HG02973 (cell line): ENCODE measurements at regions not wholly inside any gene's neighbourhood (a gene's known extent, or its start where the extent isn't known, plus 50 kb on each side); places are given as distances from the start of the nearest gene placed in this dataset.

Source experiments
- ATAC-seq: cut with Tn5 transposase; IDR thresholded peaks from one replicate; pipeline ENCODE4 v1.9.1; 2021; ENCODE audit warnings: moderate library complexity; ENCODE audit not compliant: unreplicated experiment

DNA sequence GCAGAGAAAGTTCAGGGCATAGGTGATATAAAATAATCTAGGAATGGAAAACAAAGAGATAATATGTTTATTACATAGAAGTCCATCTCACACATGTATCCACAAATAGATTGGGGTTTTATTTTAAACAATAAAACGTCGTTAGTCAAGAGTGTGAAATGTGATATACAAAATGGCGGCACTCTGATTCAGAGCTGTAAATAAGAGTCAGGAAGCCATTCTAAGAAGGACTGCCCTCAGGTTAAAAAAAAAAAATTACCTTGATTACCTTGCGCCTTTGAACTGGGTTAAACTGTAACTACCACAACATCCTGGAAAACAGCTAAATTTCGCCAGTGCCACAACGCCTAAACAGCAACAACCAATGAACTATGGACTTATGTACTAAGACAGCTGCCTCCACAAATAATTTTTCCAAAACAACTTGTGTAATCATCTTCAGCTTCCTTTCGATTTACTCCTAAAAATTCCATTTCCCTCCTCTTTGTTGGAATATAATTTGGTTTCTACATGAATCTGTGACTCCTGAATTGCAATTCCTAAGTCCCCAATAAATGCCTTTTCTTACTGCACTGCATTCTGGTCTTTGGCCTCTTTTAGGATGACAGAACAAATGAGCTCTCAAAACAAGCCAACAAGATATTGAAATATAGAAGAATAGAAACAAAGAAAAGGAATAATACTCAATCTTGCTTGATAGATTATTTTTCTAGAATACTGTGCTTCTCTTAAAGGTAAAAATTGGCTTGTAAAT lies 1019.5 kb upstream of the MAP3K7 start:
- ATAC-seq: no peak

DNA sequence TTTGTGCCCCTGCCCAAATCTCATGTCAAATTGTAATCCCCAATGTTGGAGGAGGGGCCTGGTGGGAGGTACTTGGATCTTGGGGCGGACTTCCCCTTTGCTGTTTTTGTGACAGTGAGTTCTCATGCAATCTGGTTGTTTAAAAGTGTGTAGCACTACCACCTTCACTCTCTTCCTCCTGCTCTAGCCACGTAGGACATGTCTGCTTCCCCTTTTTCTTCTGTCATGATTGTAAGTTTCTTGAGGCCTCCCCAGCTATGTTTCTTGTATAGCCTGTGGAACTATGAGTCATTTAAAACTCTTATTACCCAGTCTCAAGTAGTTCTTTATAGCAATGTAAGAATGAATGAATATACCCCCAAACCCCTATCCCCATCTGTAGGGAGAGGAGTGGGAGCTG lies 1013.7 kb upstream of the MAP3K7 start:
- ATAC-seq: no peak

DNA sequence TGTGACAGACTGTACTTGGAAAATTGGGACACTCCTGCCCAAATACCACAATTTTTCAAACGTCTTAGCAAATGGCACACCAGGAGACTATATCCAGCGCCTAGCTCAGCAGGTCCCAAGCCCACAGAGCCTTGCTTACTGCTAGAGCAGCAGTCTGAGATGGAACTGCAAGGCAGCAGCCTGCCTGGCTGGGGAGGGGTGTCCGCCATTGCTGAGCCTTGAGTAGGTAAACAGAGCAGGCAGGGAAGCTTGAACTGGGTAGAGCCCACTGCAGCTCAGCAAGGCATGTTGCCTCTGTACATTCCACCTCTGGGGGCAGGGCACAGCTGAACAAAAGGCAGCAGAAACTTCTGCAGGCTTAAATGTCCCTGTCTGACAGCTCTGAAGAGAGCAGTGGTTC lies 1003.3 kb upstream of the MAP3K7 start:
- ATAC-seq: no peak

DNA sequence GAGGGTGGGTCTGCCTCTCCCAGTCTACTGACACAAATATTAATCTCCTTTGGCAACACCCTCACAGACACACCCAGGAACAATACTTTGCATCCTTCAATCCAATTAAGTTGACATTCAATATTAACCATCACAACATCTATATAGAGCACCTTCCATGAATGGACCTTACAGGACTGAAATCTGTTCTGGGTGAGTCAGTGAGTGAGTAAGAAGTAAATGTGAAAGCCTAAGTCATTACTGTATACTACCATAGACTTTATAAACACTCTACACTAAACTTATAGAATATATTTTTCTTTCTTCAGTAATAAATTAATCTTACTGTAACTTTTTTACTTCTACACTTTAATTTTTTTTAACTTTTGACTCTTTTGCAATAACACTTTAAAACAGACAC lies 993.8 kb upstream of the MAP3K7 start:
- no peak for ATAC-seq

DNA sequence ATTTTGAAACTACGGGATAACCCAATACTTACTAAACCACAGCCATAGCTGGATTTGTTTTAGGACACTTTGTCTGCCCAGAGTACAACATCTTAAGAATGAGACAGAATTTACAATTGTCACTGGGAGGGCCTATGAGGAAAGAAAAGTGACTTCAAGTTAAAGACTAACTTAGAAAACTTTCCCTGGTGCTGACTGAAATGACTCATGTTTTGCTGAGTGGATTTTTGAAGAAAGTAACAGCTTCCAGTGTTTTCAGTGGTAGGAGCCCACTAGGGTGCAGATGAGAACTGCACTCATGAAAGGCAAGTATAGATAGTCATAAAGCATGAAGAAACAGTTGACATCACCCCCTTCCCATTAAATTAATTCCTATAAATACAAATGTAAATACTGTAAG lies 988.2 kb upstream of the MAP3K7 start:
- peak; percentile 77 for ATAC-seq

DNA sequence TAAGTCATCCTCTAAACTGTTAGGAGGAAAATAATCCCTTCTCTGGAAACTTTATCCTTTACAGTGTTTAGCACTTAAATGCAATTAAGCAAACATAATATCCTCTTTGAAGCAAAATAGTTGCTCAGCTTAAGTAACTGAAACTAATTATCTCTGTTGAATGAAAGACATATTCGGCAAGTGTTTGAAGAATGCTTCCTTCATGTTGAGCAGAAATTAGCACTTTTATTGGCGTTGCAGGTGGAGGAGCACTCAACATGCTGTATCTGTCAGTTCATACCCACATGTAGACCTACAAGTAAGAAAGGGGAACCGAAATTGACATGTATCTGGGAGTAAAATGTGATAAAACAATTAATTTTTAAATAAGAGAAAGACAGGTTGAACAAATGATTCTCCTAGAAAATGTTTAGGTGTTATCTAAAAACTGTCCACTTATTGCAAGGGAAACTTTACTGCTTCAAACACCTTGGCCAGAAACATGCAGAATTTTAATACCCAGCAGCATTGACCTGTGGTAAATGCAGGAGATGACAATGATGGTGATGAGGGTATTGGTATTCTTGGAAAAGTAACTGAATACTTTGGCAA lies 987.0 kb upstream of the MAP3K7 start:
- no peak for ATAC-seq

DNA sequence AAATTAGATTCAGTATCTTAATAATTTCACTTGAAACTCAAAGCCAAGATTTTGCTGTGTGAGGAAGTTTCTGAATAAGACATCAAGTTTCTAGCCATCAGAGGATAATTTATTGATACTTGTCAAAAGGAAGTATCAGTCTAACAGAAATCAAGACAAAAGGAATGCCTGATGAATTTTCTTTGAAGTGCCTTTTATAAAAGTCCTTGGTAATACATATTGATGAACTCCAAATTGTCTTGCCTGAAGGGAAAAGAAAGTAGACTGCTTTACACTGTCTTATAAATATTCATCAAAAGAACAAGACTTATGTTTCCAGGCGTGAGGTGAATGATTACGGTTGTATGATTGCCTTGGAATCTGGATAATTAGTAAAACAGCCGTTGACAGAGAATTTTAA lies 986.0 kb upstream of the MAP3K7 start:
- ATAC-seq: no peak

DNA sequence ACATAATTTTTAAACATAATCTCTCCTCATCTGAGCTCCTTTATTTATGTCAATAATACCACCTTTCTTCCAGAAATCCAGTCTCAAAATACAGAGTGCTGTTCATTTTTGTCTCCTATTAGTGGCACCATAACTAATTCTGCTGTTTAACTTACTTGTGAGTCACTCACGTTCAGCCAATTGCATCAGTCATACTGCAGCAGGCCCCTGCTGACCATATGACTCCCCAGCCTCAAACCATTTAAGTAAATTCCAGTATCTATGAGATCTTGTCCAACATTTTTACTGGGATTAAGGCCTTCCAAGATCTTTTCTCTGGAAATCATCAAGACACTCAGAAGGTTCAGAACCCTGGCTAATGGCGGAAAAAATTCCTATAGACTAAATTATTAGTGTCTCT lies 982.2 kb upstream of the MAP3K7 start:
- ATAC-seq: no peak

DNA sequence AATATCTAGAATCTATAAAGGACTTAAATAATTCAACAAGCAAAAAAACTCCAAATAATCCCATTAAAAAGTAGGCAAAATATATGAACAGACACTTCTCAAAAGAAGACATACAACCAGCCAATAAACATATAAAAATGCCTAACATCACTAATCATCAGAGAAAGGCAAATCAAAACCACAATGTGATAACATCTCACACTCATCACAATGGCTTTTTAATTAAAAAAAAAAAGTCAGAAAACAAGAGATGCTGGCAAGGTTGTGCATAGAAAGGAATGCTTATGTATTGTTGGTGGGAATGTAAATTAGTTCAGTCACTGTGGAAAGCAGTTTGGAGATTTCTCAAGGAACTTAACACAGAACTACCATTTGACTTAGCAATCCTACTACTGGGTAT lies 979.6 kb upstream of the MAP3K7 start:
- ATAC-seq: no peak

DNA sequence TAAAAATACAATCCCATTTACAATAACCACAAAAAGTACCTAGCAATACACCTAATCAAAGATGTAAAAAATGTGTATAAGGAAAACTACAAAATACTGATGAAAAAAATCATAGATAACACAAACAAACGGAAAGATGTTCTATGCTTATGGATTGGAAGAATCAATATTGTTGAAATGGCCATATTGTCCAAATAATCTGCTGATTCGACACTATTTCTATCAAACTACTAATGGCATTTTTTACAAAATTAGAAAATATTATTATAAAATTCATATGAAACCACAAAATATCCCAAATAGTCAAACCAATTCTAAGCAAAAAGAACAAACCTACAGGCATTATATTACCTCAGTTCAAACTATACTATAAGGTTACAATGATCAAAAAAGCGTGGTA lies 978.3 kb upstream of the MAP3K7 start:
- ATAC-seq: no peak

DNA sequence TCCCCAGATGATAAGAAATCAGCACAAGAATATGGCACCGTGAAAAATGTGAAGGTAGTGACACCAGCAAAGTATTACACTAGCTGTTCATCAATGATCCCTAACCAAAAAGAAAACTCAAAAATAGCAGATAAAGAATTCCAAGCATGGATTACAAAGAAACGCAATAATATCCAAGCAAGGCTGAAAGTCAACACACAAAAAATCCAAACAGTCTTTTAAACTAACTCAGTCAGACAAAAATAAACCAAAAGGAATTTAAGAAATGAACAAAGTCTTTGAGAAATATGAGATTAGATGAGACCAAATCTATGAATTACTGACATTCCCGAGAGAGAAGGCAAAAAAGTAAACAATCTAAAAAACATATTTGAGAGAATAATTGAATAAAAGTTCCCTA lies 976.1 kb upstream of the MAP3K7 start:
- ATAC-seq: no peak

DNA sequence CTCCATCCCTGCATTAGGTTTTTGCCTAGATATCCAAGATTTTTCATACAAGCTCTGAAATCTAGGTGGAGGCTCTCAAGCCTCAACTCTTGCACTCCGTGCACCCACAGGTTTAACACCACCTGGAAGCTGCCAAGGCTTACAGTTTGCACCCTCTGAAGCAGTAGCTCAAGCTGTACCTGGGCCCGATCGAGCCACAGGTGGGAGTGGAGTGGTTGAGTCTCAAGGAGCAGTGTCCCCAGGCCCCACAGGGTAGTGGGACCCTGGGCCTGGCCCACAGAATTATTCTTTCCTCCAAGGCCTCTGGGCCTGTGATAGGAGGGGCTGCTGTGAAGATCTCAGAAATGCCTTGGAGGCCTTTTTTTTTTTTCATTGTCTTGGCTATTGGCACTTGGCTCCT lies 973.5 kb upstream of the MAP3K7 start:
- ATAC-seq: no peak

DNA sequence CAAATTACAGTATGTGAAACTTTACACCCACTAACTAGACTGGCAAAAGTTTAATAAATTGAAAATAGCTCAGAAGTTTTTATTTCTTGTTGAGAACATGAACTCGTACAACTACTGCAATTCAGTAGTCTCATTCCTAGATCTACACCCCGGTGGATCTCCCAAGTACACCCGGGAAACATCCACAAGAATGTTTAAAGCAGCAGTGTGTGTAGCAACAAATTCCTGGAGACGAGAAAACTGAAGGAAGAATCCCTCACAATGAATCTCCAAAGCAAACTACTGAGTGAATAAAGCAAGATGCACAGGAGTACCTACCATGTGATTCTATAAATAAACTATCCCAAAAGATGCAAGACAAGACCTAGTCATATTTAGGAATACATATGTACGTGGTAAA lies 954.0 kb upstream of the MAP3K7 start:
- no peak for ATAC-seq

DNA sequence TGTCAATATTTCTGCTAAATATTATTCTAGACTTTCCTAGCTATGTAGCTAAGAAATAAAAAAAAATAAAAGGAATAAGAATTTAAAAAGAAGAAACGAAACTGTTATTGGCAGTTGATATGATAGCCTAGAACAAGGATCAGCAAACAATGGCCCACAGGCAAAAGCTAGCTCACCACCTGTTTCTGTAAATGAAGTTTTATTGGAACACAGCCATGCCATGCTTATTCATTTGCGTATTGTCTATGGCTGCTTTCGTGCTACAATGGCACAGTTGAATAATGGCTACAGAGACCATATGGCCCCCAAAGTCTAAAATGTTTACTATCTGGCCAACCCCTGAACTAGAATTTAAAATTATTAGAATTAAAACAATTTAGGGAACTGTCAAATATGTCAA lies 952.6 kb upstream of the MAP3K7 start:
- ATAC-seq: no peak

DNA sequence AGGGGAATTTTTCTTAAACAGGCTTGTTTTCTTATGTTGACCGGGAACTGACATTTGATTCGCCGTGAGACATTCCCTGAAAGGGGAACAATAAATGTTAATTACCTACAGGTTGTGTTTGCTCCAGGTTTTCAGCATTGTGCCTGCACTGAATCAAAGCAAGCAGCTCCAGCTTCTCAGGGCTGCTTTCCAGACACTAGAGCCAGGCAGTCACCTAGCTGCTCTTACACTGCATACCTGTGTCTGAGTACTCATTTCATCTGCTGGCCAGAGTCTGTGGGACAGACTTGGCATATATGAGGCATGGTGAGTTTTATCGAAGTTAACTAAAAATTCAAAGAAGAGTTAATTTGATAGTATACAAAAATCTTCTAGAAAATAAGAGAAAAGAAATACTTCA lies 951.8 kb upstream of the MAP3K7 start:
- ATAC-seq: no peak

DNA sequence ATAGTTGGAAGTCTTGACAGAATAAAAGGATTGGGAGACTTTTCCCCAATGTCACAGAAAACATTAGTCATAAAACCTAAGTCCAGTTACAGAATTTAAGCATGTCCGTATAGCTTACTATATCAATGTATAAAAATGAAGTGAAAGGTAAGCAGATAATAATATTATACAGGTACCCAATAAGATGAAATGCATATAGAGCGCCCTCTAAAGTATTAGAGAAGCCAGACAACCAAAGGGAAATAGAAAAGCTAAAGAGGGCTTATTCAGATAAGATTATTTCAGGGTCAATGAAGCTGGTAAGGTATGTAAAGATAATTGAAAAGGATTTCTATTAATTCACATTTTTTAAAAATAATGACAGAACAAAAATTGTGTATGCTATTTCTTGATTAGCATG lies 947.7 kb upstream of the MAP3K7 start:
- no peak for ATAC-seq

DNA sequence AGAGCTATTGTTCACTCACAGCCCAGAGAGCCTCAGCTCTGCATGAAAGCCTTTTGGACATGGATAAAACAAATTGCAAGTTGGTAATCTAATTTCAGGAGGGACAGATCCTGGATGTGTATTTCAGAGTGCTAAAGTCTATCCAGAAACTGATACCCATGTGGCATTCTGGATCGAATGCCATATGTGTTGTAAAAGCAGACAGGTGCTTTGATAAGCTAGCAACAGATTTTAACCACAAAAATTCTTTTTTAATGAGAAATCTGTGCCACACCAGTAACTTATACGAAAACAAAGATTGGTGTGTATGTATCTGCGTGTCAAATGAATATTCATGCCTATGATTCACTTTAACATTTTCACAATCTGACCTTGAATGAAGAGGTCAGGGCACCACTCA lies 936.6 kb upstream of the MAP3K7 start:
- no peak for ATAC-seq

DNA sequence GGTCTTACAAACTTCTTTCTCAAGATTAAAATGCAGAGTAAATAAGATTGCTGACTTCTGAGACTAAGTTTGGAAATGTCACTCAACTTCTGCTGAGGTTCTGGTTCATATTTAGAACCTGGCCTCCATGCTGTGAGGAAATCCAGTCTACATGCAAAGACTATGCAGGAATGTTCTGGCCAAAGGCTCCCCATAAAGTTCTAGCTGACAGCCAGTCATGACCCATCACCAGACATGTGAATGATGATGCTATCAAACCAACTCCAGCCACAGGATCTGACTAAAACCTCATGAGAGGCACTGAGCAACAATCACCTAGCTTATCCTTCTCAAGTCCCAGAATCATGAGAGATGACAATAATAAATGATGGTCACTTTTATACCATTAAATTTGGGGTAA lies 935.1 kb upstream of the MAP3K7 start:
- ATAC-seq: no peak

DNA sequence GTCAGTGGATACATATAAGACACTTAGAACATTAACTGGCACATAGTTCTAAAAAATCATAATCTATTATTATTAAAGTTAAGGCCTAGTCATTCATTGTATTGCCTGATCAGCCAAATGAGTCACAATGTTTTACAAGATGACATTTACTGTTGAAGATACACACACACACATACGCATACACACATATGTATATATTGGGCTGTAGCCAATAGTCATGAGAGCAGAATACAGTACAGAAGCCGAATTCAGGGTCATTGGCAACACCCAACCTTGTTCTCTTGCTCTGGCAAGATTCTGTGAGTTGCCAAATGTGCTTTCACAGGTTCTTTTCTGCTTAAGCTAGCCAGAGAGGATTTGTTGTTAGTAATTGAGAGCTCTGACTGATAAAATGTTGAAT lies 922.8 kb upstream of the MAP3K7 start:
- no peak for ATAC-seq

DNA sequence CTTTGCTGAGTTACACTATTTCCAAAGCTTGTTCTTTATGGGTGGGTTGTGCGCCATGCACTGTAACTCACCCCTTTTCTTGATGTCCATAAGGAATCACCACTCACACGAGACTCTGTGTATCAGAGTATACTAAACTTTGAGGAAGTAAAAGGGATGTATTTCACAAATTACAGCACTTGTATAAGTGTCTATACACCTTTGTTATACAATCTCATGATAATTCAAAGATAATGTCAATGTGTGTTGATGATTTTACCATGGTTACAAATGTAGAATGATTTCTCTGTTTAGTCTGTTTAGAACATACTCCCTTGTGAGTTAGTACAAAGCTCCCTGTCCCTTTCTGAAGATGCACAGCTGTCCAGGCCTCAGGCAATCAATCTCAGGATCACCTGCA lies 922.2 kb upstream of the MAP3K7 start:
- ATAC-seq: no peak

DNA sequence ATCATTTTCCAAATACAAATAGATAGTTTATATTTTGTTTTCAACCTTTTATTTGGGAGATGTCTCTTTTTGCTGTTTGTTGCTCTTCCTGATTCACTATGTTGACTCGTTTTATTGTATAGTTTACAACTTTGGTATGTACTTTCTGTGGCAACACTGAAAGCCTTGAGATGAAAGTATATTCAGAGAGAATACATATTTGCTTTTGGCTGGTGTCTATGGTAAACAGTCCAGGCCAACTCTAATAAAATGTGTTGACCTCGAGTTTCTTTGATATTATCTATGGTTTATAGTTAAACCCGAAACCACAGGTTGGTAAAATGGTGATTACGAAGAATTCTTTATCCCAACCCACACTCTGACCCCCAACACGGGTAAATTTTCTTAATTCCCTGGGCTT lies 919.6 kb upstream of the MAP3K7 start:
- ATAC-seq: no peak

DNA sequence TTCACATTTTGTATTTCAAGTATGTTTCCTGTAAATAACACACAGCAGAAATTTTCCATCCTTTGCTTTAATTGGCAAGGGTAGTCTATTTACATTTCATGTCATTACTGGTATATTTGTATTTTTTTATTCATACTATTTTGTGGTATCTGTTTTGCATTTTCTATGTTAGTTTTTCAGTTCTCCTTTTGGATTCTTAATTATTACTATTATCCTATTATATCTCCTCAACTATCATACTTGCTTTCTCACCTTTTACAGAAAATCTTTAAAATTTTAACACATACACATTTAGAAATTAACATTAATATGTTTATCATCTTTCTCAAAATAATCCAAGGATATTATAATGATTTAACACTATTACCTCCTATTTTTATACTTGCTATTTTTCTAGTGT lies 918.3 kb upstream of the MAP3K7 start:
- ATAC-seq: no peak

DNA sequence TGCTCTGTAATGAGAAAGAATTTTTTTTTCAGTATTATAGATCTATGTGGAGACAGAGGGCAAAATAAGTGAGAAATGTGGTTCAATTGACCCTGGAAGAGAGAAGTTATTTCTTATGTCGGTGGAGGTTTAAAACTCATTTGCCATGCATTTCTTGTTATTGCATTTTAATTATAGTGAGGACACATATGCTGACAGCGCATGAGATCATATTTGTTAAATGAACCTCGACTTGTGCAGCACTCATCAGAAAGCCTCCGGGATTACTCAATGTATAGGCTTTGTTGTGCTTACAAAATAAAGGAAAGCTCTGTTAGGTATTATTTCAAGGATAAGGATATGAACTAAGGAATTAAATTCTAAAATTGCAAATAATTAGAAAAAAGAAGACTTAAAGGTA lies 915.1 kb upstream of the MAP3K7 start:
- ATAC-seq: no peak
